Lung (tissue), 11 donors: ENCODE measurements at regions not wholly inside any gene's neighbourhood (a gene's known extent, or its start where the extent isn't known, plus 50 kb on each side); places are given as distances from the start of the nearest gene placed in this dataset.

Source experiments
- ATAC-seq: fragments of 200-7000 bp; cut with Tn5 transposase; one replicate; pipeline ENCODE4 v1.9.1; 2020; ENCODE audit warnings: moderate number of reproducible peaks; ENCODE audit not compliant: insufficient read depth, low FRiP score
- DNase-seq, 3 donors: peaks; one replicate each; pipeline ENCODE4 v3.0.0-alpha.2; 2013 to 2017
- H3K27ac ChIP-seq, 2 donors: one replicate each; pipeline ENCODE4 v1.5.1; 2013; ENCODE audit warnings: mild to moderate bottlenecking in 2 of 2, moderate library complexity in 2 of 2, control low read depth in 1 of 2, inconsistent platforms in 1 of 2, low read depth in 1 of 2, low read length in 1 of 2
- H3K27me3 ChIP-seq, 3 donors: one replicate each; pipeline ENCODE4 v1.5.1; 2013; ENCODE audit warnings: low read length in 2 of 3; ENCODE audit not compliant: control insufficient read depth in 3 of 3, insufficient read depth in 3 of 3
- H3K36me3 ChIP-seq, 4 donors: one replicate each; pipeline ENCODE4 v1.5.1; 2013; ENCODE audit warnings: low read length in 4 of 4, mild to moderate bottlenecking in 1 of 4, moderate library complexity in 1 of 4; ENCODE audit not compliant: control insufficient read depth in 4 of 4, insufficient read depth in 4 of 4
- H3K4me1 ChIP-seq, 5 donors: one replicate each; pipeline ENCODE4 v1.5.1; 2013; ENCODE audit warnings: low read length in 5 of 5, mild to moderate bottlenecking in 2 of 5, moderate library complexity in 1 of 5; ENCODE audit not compliant: control insufficient read depth in 5 of 5, insufficient read depth in 5 of 5
- H3K4me3 ChIP-seq: one replicate; pipeline ENCODE4 v1.5.1; 2013; ENCODE audit warnings: mild to moderate bottlenecking, control low read depth, moderate library complexity
- H3K9ac ChIP-seq, 2 donors: one replicate each; pipeline ENCODE4 v1.5.1; 2013; ENCODE audit warnings: low read length in 2 of 2, control low read depth in 1 of 2; ENCODE audit not compliant: insufficient read depth in 1 of 2
- H3K9me3 ChIP-seq, 4 donors: one replicate each; pipeline ENCODE4 v1.5.1; 2013; ENCODE audit warnings: low read length in 3 of 4, mild to moderate bottlenecking in 1 of 4, moderate library complexity in 1 of 4; ENCODE audit not compliant: control insufficient read depth in 4 of 4, insufficient read depth in 3 of 4
- CTCF ChIP-seq: IDR thresholded peaks from 2 replicates; pipeline ENCODE4 v1.5.1; 2012; ENCODE audit warnings: mild to moderate bottlenecking; ENCODE audit errors: control extremely low read depth, extremely low read depth
- WGBS, 2 donors: extraction: QIAGEN DNeasy Blood & Tissue Kit; methylation state at CpG; one replicate each; pipeline ENCODE4 v1.1.7; 2013; 5-methylcytosine and 5-hydroxymethylcytosine counted together
- donor health status: control.
- donor health status: control.
- donor health status: Bipolar disorder and iron deficiency.
- donor health status: healthy.
- donor health status: DM: yes; HTN: yes; CAD: no.

- H3K9ac ChIP-seq: no peak overlapping the region
- 83 to 91% methylated on average over 1 of the region's 1 CpG for WGBS, 2 donors
- no peaks in the 10 kb centered on the region for H3K4me1 ChIP-seq
- no peak overlapping the region for H3K4me3 ChIP-seq
- no peak for TF ChIP-seq CTCF
- ATAC-seq (no peak), DNase-seq (no peak)
- H3K27ac ChIP-seq: no peak overlapping the region
- no peaks in the 10 kb centered on the region for H3K27me3 ChIP-seq
- H3K9me3 ChIP-seq: no peaks in the 10 kb centered on the region
- no peaks in the 10 kb centered on the region for H3K36me3 ChIP-seq
Observed at GRCh38 chr7:21159506-21159905, 268.4 kb upstream of the SP4 start.

GRCh38 chr7:21160401-21160800, 267.5 kb upstream of the SP4 start:
- Histone ChIP-seq H3K9ac (no peak overlapping the region), H3K27me3 (no peaks in the 10 kb centered on the region), H3K36me3 (no peaks in the 10 kb centered on the region), H3K4me1 (no peaks in the 10 kb centered on the region), H3K4me3 (no peak overlapping the region), H3K27ac (no peak overlapping the region), H3K9me3 (no peaks in the 10 kb centered on the region)
- no peak for TF ChIP-seq CTCF
- 75 to 86% methylated on average over 5 of the region's 5 CpGs for WGBS, 2 donors
- no peak for ATAC-seq
- no peak for DNase-seq

DNA sequence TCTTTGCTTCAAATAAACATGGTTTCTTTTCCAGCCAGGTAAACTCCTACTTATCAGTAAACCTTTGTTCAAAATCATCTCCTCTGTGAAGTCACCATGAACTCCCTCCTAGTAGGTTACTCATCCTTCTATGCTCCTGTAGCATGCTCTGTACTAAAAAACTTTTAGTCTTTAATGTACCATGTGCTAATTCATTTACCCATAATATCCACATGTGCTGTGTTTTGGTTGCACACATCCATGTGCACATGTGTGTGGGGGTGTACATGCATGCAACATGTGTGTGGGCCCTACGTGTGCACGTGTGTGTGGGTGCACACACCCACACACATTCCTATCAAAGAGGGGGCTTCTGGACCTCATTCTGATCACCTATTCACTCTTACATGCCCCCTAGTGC, 259.9 kb upstream of the SP4 start:
- Histone ChIP-seq H3K9ac (no peak overlapping the region), H3K27me3 (peaks cover 2 to 50% (median 41%) of the 10 kb centered on the region in 3 donors), H3K27ac (no peak overlapping the region), H3K36me3 (no peaks in the 10 kb centered on the region), H3K4me3 (no peak overlapping the region), H3K9me3 (peaks cover 0 to 2% (median 0%) of the 10 kb centered on the region in 4 donors), H3K4me1 (no peaks in the 10 kb centered on the region)
- TF ChIP-seq CTCF: no peak
- 89% methylated on average over 2 of the region's 2 CpGs for WGBS, 2 donors
- ATAC-seq: no peak
- DNase-seq: no peak
